ENCODE measurements at regions not wholly inside any gene's neighbourhood (a gene's known extent, or its start where the extent isn't known, plus 50 kb on each side); places are given as distances from the start of the nearest gene placed in this dataset.

- Mint-ChIP-seq H3K27me3 (no peaks in the 10 kb centered on the region), H3K4me1 (no peaks in the 10 kb centered on the region), H3K27ac (no peak overlapping the region), H3K36me3 (no peaks in the 10 kb centered on the region), H3K4me3 (no peak overlapping the region), H3K9me3 (peaks cover 3 to 19% (median 3%) of the 10 kb centered on the region in 3 donors)
These were observed 339.4 kb downstream of the RND3 start for GRCh38 chr2:150147889-150148683.

- no peak overlapping the region for H3K4me3 Mint-ChIP-seq
- H3K4me1 Mint-ChIP-seq = no peaks in the 10 kb centered on the region
- no peak overlapping the region for H3K27ac Mint-ChIP-seq
- no peaks in the 10 kb centered on the region for H3K27me3 Mint-ChIP-seq
- peaks cover 0 to 14% (median 4%) of the 10 kb centered on the region in 3 donors for H3K9me3 Mint-ChIP-seq
- H3K36me3 Mint-ChIP-seq = no peaks in the 10 kb centered on the region
These were observed 340.6 kb downstream of the RND3 start for GRCh38 chr2:150146879-150147278.

- Mint-ChIP-seq H3K4me3 (no peak overlapping the region), H3K36me3 (no peaks in the 10 kb centered on the region), H3K27ac (no peak overlapping the region), H3K4me1 (no peaks in the 10 kb centered on the region), H3K27me3 (no peaks in the 10 kb centered on the region), H3K9me3 (peaks cover 0 to 14% (median 4%) of the 10 kb centered on the region in 3 donors)
These were observed 342.2 kb downstream of the RND3 start for GRCh38 chr2:150145299-150145692.

GRCh38 chr2:150144546-150145298 is 342.7 kb downstream of the RND3 start:
- no peak overlapping the region for H3K27ac Mint-ChIP-seq
- no peak overlapping the region for H3K4me3 Mint-ChIP-seq

DNA sequence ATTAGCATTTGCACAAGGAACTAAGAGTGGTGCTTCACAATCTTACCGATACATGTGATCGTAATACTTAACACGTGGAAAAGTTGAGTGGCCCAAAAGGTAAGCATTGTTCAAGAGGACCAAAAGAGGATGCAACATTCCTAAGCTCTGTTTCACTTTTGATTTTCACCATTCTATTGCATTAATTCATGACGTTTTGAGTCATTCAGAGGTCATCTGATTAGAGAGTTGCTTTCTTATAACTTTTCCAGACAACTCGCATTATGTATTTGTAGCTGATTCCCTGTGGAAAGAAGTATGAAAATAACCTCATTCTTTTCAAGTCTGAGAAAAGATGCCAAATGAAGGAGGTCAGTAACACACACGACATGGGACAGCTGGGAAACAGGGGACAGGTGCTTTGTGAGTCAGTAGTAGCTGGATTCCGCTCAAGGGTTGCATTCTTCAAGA is 344.4 kb downstream of the RND3 start:
- H3K4me3 Mint-ChIP-seq = no peak overlapping the region
- H3K36me3 Mint-ChIP-seq = no peaks in the 10 kb centered on the region
- H3K4me1 Mint-ChIP-seq = no peaks in the 10 kb centered on the region
- no peaks in the 10 kb centered on the region for H3K27me3 Mint-ChIP-seq
- peaks cover 0 to 14% (median 4%) of the 10 kb centered on the region in 3 donors for H3K9me3 Mint-ChIP-seq
- no peak overlapping the region for H3K27ac Mint-ChIP-seq

More at GRCh38 chr2:150144546-150145298, 342.7 kb downstream of the RND3 start:
- no peaks in the 10 kb centered on the region for H3K4me1 Mint-ChIP-seq
- peaks cover 0 to 14% (median 4%) of the 10 kb centered on the region in 3 donors for H3K9me3 Mint-ChIP-seq
- H3K27me3 Mint-ChIP-seq = no peaks in the 10 kb centered on the region
- no peaks in the 10 kb centered on the region for H3K36me3 Mint-ChIP-seq

- H3K27me3 Mint-ChIP-seq = no peaks in the 10 kb centered on the region
- peaks cover 0 to 14% (median 4%) of the 10 kb centered on the region in 3 donors for H3K9me3 Mint-ChIP-seq
- H3K4me3 Mint-ChIP-seq = no peak overlapping the region
- H3K4me1 Mint-ChIP-seq = no peaks in the 10 kb centered on the region
- no peaks in the 10 kb centered on the region for H3K36me3 Mint-ChIP-seq
- H3K27ac Mint-ChIP-seq = no peak overlapping the region
These were observed 344.9 kb downstream of the RND3 start for GRCh38 chr2:150142561-150142960.

DNA sequence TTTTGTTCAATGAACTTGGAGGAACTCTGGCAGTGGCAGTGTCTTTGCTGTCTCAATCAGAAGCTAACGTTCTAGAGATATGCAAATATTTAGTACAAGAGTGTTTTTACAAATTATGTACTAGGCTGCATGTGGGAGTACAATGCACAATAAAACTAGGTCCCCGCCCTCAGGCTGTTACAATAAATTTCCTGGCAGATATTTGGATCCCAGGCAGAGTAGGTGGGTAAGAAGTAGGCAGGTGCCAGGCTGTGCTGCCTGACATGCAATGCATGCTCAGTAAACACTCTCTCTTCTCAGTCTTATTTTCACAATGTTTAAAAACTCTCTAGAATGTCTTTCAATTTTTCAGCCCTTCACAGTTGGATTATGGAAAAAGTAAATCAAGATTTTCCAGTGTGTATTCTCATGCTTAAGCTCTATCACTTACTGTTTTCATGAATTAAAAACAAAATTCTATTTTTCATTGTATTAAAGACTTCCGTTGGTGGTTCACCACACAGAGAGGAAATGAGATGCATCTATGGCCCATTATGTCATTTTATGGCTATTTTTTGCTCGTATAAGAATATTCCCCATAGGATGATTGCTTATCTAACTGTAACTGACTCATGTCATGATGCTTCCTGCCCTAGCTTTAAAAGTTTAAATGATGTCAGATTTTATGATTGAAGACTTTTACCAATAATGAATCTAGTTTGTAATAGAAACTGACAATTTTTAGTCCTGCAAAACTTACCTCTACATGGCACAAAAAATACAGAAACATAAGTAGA is 346.1 kb downstream of the RND3 start:
- Mint-ChIP-seq H3K4me1 (no peaks in the 10 kb centered on the region), H3K36me3 (no peaks in the 10 kb centered on the region), H3K4me3 (no peak overlapping the region), H3K9me3 (peaks cover 0 to 11% (median 2%) of the 10 kb centered on the region in 3 donors), H3K27ac (no peak overlapping the region), H3K27me3 (no peaks in the 10 kb centered on the region)

DNA sequence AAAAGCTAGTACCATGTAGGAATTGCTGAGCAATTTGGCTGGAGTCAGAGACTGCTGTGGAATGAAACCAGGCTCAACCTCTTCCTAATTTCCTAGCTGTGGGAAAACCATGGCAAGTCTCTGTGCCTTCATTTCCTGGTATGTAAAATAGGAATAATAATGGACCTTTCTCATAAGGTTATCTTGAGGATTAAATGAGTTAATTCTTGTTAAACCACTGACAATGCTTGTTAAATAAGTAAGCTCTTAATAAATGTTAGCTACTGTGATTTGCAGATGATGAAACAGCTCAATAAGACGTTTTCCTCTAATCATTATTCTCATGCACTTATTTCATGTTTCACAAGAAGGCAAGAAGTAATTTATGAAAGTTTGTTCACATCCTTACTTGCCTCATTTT is 346.7 kb downstream of the RND3 start:
- peaks cover 0 to 6% (median 2%) of the 10 kb centered on the region in 3 donors for H3K9me3 Mint-ChIP-seq
- no peaks in the 10 kb centered on the region for H3K4me1 Mint-ChIP-seq
- no peaks in the 10 kb centered on the region for H3K36me3 Mint-ChIP-seq
- no peak overlapping the region for H3K4me3 Mint-ChIP-seq
- H3K27ac Mint-ChIP-seq = no peak overlapping the region
- no peaks in the 10 kb centered on the region for H3K27me3 Mint-ChIP-seq

GRCh38 chr2:150138587-150138986 is 348.9 kb downstream of the RND3 start:
- Mint-ChIP-seq H3K4me3 (no peak overlapping the region), H3K4me1 (no peaks in the 10 kb centered on the region), H3K36me3 (no peaks in the 10 kb centered on the region), H3K9me3 (peaks cover 0 to 4% (median 3%) of the 10 kb centered on the region in 3 donors), H3K27ac (no peak overlapping the region), H3K27me3 (no peaks in the 10 kb centered on the region)

DNA sequence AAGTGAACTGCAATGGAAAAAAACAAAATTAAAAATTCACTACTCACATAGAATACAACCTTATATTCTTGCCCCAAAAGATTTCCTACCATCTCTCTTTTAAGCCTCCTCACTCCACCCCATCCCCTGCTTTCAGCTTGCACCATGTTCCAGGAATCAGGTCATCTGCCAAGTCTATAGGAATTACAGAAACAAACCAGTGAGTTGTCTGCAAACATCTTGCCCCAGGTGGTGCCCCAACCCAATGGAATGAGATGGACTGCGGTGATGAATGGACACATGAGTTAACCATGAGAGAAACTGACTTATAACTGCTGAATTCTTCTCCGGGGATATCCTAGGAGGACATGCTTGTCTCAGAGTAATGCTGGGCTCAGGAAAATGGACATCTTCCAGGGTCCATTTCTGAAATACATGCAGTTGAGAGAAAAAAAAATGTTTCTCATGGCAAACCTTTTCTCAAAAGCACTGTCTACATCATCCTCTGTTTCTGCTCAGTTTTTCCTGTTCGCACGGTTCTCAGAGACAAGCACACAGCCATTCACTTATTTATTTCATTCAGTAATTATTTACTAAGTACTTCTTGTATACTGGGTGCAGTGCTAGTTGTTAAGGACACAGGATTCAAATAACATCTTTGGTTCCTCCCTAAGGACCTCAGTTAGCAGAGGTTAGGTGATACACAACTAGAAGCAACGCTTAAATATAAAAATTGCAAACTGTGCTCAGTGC is 350.0 kb downstream of the RND3 start:
- peaks cover 0 to 3% (median 3%) of the 10 kb centered on the region in 3 donors for H3K9me3 Mint-ChIP-seq
- no peaks in the 10 kb centered on the region for H3K36me3 Mint-ChIP-seq
- H3K4me1 Mint-ChIP-seq = no peaks in the 10 kb centered on the region
- H3K4me3 Mint-ChIP-seq = no peak overlapping the region
- H3K27me3 Mint-ChIP-seq = no peaks in the 10 kb centered on the region
- H3K27ac Mint-ChIP-seq = no peak overlapping the region

- Mint-ChIP-seq H3K9me3 (peaks cover 0 to 3% (median 3%) of the 10 kb centered on the region in 3 donors), H3K27me3 (no peaks in the 10 kb centered on the region), H3K4me3 (no peak overlapping the region), H3K36me3 (no peaks in the 10 kb centered on the region), H3K4me1 (no peaks in the 10 kb centered on the region), H3K27ac (no peak overlapping the region)
These were observed 350.6 kb downstream of the RND3 start for GRCh38 chr2:150136893-150137292.

GRCh38 chr2:150136401-150136800 is 351.1 kb downstream of the RND3 start:
- Mint-ChIP-seq H3K4me1 (no peaks in the 10 kb centered on the region), H3K36me3 (no peaks in the 10 kb centered on the region), H3K27me3 (no peaks in the 10 kb centered on the region), H3K27ac (no peak overlapping the region), H3K9me3 (peaks cover 0 to 3% (median 3%) of the 10 kb centered on the region in 3 donors), H3K4me3 (no peak overlapping the region)

DNA sequence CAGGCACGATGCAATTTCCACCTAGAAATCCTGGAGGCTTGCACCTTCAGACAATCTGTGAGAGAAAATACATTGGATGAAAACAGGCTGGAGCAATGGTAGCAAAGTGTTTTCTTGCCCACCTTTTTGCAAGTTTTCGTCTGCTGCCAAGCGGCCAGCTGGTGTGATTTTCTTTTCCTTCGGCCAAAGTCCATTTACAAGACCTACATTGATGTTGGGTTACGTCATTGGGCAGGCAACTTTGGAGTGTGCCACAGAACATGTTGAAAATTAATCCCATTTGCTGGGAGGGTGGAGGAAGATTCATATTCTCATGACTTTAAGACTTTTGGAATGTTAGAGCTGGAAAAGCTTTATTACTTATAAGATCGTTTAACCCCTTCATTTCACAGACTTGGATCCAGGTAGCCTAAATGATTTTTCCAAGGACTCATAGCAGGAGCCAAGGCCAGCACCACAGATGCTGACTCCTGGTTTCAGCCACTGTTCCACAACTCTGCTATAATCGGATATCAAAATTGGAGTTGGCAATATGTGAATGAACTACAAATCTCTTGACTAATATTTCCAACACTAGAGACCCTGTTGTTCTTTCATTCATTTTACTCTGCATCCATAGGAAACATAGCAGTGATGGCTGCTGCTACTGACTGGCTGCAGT is 352.1 kb downstream of the RND3 start:
- Mint-ChIP-seq H3K27me3 (no peaks in the 10 kb centered on the region), H3K4me1 (no peaks in the 10 kb centered on the region), H3K36me3 (no peaks in the 10 kb centered on the region), H3K27ac (no peak overlapping the region), H3K9me3 (peaks cover 2 to 5% (median 3%) of the 10 kb centered on the region in 3 donors), H3K4me3 (no peak overlapping the region)

- peaks cover 3 to 5% (median 4%) of the 10 kb centered on the region in 3 donors for H3K9me3 Mint-ChIP-seq
- H3K27me3 Mint-ChIP-seq = no peaks in the 10 kb centered on the region
- no peaks in the 10 kb centered on the region for H3K36me3 Mint-ChIP-seq
- no peak overlapping the region for H3K4me3 Mint-ChIP-seq
- H3K4me1 Mint-ChIP-seq = no peaks in the 10 kb centered on the region
- no peak overlapping the region for H3K27ac Mint-ChIP-seq
These were observed 353.1 kb downstream of the RND3 start for GRCh38 chr2:150134223-150134857.
